GM15510 (cell line): ENCODE measurements at regions not wholly inside any gene's neighbourhood (a gene's known extent, or its start where the extent isn't known, plus 50 kb on each side); places are given as distances from the start of the nearest gene placed in this dataset.

Experiments
- POLR2A ChIP-seq: IDR thresholded peaks from 3 replicates; pipeline ENCODE4 v1.6.1; 2011; ENCODE audit warnings: borderline replicate concordance; ENCODE audit not compliant: insufficient read length; ENCODE audit errors: extremely low read depth

- no peak for TF ChIP-seq POLR2A
These were observed 80.2 kb upstream of the SERP2 start for GRCh38 chr13:44293374-44293773.

- TF ChIP-seq POLR2A: no peak
These were observed 79.5 kb upstream of the SERP2 start for GRCh38 chr13:44293908-44294735.

GRCh38 chr13:44294876-44295275 is 78.7 kb upstream of the SERP2 start:
- no peak for TF ChIP-seq POLR2A

- TF ChIP-seq POLR2A: no peak
These were observed 76.8 kb upstream of the SERP2 start for GRCh38 chr13:44296856-44297255.

GRCh38 chr13:44298314-44298713 is 75.3 kb upstream of the SERP2 start:
- no peak for TF ChIP-seq POLR2A

- TF ChIP-seq POLR2A: no peak
These were observed 74.3 kb upstream of the SERP2 start for GRCh38 chr13:44299152-44299943.

GRCh38 chr13:44300895-44301638 is 72.6 kb upstream of the SERP2 start:
- TF ChIP-seq POLR2A: no peak

- no peak for TF ChIP-seq POLR2A
These were observed 72.0 kb upstream of the SERP2 start for GRCh38 chr13:44301639-44302015.

GRCh38 chr13:44302233-44302632 is 71.4 kb upstream of the SERP2 start:
- no peak for TF ChIP-seq POLR2A

GRCh38 chr13:44302940-44303575 is 70.6 kb upstream of the SERP2 start:
- TF ChIP-seq POLR2A: no peak

GRCh38 chr13:44303681-44304432 is 69.8 kb upstream of the SERP2 start:
- TF ChIP-seq POLR2A: no peak

GRCh38 chr13:44304433-44304725 is 69.2 kb upstream of the SERP2 start:
- TF ChIP-seq POLR2A: no peak

- no peak for TF ChIP-seq POLR2A
These were observed 68.3 kb upstream of the SERP2 start for GRCh38 chr13:44305286-44305685.

- TF ChIP-seq POLR2A: no peak
These were observed 67.7 kb upstream of the SERP2 start for GRCh38 chr13:44305917-44306370.
